GM21515 (cell line): ENCODE measurements at regions not wholly inside any gene's neighbourhood (a gene's known extent, or its start where the extent isn't known, plus 50 kb on each side); places are given as distances from the start of the nearest gene placed in this dataset.
"Not testable (repeated sequence)": the region's sequence is repeated elsewhere in the genome, so short reads cannot be mapped to it uniquely, and the experiment has no call there.

Experiments
- ATAC-seq: cut with Tn5 transposase; IDR thresholded peaks from one replicate; pipeline ENCODE4 v1.9.1; 2021; ENCODE audit not compliant: unreplicated experiment

GRCh38 chr2:114128725-114129124, 238.8 kb downstream of the ACTR3 start:
- no peak for ATAC-seq

- ATAC-seq = not testable (repeated sequence)
These were observed 242.2 kb downstream of the ACTR3 start for GRCh38 chr2:114132050-114132449.

GRCh38 chr2:114134146-114134545, 244.3 kb downstream of the ACTR3 start:
- no peak for ATAC-seq

- no peak for ATAC-seq
These were observed 249.7 kb downstream of the ACTR3 start for GRCh38 chr2:114139542-114139941.

GRCh38 chr2:114156366-114157056, 266.6 kb downstream of the ACTR3 start:
- ATAC-seq = no peak

- no peak for ATAC-seq
These were observed 267.1 kb downstream of the ACTR3 start for GRCh38 chr2:114157057-114157385.

- ATAC-seq = no peak
These were observed 270.5 kb downstream of the ACTR3 start for GRCh38 chr2:114160263-114160981.

GRCh38 chr2:114161371-114161770, 271.5 kb downstream of the ACTR3 start:
- no peak for ATAC-seq

- no peak for ATAC-seq
These were observed 274.6 kb upstream of the DPP10 start for GRCh38 chr2:114167799-114168198.

GRCh38 chr2:114170070-114170469, 272.4 kb upstream of the DPP10 start:
- ATAC-seq = no peak

GRCh38 chr2:114175507-114175906, 266.9 kb upstream of the DPP10 start:
- no peak for ATAC-seq

- no peak for ATAC-seq
These were observed 256.9 kb upstream of the DPP10 start for GRCh38 chr2:114185501-114185900.

GRCh38 chr2:114192362-114192761, 250.1 kb upstream of the DPP10 start:
- ATAC-seq = no peak

- ATAC-seq = no peak
These were observed 240.7 kb upstream of the DPP10 start for GRCh38 chr2:114201781-114202180.

- no peak for ATAC-seq
These were observed 238.8 kb upstream of the DPP10 start for GRCh38 chr2:114203679-114204078.

- no peak for ATAC-seq
These were observed 228.6 kb upstream of the DPP10 start for GRCh38 chr2:114213808-114214207.

GRCh38 chr2:114218383-114218782, 224.1 kb upstream of the DPP10 start:
- ATAC-seq = no peak

- ATAC-seq = no peak
These were observed 223.0 kb upstream of the DPP10 start for GRCh38 chr2:114219456-114219855.

- no peak for ATAC-seq
These were observed 220.1 kb upstream of the DPP10 start for GRCh38 chr2:114222344-114222743.

- no peak for ATAC-seq
These were observed 210.5 kb upstream of the DPP10 start for GRCh38 chr2:114231921-114232320.

GRCh38 chr2:114237331-114237730, 205.1 kb upstream of the DPP10 start:
- ATAC-seq = no peak

GRCh38 chr2:114238910-114239559, 203.4 kb upstream of the DPP10 start:
- ATAC-seq = no peak
